ENCODE measurements at regions not wholly inside any gene's neighbourhood (a gene's known extent, or its start where the extent isn't known, plus 50 kb on each side); places are given as distances from the start of the nearest gene placed in this dataset.

DNA sequence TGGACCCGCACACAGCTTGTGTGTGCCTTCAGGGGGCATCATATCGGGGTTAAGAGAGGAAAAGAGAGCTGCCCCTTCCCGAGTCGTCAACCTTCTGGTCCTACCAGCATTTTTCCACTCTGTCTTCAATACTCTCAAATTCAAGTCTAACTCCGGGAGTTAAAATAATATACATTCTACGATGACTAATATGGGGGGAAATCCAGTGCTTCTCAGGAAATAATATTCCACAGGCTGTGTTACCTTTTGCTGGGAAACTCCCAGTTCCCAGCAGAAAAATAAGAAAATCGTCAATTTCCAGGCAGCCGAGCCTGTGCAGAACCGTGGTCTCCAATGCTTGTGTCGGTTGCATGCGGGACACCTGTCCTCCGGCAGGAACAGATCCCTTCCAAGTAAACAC lies 105.0 kb upstream of the FOXF1 start:
- TF ChIP-seq, protein P1, sequence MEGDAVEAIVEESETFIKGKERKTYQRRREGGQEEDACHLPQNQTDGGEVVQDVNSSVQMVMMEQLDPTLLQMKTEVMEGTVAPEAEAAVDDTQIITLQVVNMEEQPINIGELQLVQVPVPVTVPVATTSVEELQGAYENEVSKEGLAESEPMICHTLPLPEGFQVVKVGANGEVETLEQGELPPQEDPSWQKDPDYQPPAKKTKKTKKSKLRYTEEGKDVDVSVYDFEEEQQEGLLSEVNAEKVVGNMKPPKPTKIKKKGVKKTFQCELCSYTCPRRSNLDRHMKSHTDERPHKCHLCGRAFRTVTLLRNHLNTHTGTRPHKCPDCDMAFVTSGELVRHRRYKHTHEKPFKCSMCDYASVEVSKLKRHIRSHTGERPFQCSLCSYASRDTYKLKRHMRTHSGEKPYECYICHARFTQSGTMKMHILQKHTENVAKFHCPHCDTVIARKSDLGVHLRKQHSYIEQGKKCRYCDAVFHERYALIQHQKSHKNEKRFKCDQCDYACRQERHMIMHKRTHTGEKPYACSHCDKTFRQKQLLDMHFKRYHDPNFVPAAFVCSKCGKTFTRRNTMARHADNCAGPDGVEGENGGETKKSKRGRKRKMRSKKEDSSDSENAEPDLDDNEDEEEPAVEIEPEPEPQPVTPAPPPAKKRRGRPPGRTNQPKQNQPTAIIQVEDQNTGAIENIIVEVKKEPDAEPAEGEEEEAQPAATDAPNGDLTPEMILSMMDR (optimal IDR thresholded peaks at IDR 0.05 in 1 of 3, IDR thresholded peaks at IDR 0.05 in 1 of 3, conservative IDR thresholded peaks at IDR 0.05 in 1 of 3; ENCODE audit: extremely low read depth in 1 of 3, insufficient read depth in 2 of 3, low read length in 3 of 3): no peak
- no peak for TF ChIP-seq EZH2 (IDR thresholded peaks at IDR 0.05; ENCODE audit: low read length)

Data from keratinocyte (primary cell).